GM23248 (cell line): ENCODE measurements at regions not wholly inside any gene's neighbourhood (a gene's known extent, or its start where the extent isn't known, plus 50 kb on each side); places are given as distances from the start of the nearest gene placed in this dataset.

ENCODE experiments used
- EZH2 ChIP-seq: fragments of 200-600 bp; sonication (generic); IDR thresholded peaks from 2 replicates; pipeline ENCODE4 v1.6.1; 2018; ENCODE audit warnings: antibody characterized with exemption, mild to moderate bottlenecking; ENCODE audit not compliant: insufficient read depth, poor library complexity, severe bottlenecking
- EZH2phosphoT487 ChIP-seq: fragments of 200-600 bp; sonication (generic); IDR thresholded peaks from 2 replicates; pipeline ENCODE4 v1.6.1; 2018; ENCODE audit warnings: antibody characterized with exemption, moderate library complexity, mild to moderate bottlenecking, low read depth; ENCODE audit not compliant: insufficient read depth

- TF ChIP-seq EZH2phosphoT487 (no peak), EZH2 (no peak)
Observed at GRCh38 chr5:104914536-104915070, 1352.0 kb upstream of the NUDT12 start.
